ENCODE measurements at regions not wholly inside any gene's neighbourhood (a gene's known extent, or its start where the extent isn't known, plus 50 kb on each side); places are given as distances from the start of the nearest gene placed in this dataset.

DNA sequence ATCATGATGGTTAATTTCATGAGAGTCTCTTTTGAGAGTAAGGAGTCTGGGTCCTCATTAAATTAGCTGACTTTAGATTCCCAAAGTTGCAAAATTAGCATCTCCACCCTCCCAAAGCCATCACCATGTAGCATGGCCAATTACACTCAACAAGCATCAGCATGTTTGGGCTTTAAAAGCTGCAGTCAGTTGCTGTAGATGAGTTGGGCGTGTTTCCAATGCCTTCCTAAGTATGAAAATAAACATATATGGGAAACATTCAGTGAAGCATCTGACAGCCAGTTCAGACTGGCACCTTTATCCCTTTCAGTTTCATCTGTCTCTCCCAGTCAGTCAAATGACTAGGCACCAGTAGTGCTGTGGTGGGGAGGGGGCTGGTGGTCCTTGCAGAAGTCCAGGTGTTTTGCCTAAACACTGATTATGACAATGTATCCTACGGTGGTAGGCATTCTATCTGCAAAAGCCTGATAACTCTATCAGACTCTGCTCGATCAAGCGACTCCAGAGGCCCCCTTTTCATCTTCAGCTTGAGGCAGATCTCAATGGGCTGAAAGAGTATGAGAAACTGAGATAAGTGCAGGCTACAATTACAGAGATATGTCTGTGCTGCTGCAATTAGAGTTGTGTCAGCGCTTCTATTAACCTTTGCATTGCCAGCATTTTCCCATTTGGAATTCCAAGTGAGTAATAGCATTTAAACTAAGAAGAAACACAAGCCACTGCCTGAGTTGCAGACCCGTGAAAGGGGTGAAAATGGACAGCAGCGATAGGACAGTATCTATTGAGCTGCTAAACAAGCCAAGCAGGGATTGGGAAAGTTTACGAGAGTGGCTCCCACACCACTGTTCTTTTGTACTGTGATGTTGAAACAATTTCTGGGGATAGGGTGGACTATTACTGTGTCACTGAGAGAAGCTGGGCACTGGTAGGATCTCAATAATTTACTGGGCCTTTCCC lies 67.3 kb upstream of the SPOPL start:
- DNase-seq (ENCODE audit: low read depth), result no peak
- in situ Hi-C loops (cut with HindIII; ENCODE audit: low pct_unique_long_range_greater_than_20kb, low sequenced_read_pairs), result no loop called here

DNA sequence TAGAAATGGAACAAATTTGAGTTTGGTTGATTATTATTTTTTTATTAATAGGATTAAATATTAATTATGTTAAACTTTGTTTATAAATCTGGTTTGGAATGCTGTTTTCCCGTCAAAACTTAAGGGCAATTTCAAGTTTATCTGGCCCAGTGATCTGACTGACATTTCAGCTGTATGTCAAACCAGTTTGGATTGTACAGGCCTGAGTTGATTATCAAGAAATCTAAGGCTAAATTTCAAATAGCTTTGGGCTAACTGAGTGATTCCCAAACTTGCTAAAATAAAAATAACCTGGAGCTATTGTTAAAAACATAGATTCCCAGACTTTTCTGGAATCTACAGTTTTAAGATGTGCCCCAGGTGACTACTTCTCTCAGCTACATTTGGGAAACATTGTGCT lies 65.9 kb upstream of the SPOPL start:
- DNase-seq (ENCODE audit: low read depth), result no peak
- in situ Hi-C loops (cut with HindIII; ENCODE audit: low pct_unique_long_range_greater_than_20kb, low sequenced_read_pairs), result no loop called here

DNA sequence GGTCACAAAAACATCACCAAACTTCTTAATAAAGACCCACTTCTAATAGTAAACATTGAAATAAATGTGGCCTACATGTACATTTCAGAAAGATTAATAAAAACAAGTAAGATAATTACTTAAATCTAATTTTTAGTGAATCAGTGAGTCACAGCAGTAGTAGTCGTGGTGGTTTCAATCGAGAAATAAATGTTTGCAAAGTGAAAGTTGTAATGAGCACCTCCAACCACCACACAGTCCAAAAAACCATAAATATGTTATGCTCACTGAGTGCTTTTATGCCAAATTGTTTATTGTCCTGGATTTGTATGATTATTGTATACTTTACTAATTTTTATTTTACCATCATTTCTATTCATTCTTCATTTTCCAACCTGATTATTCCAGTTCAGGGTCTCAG lies 61.8 kb upstream of the SPOPL start:
- DNase-seq (ENCODE audit: low read depth), result no peak
- in situ Hi-C loops (cut with HindIII; ENCODE audit: low pct_unique_long_range_greater_than_20kb, low sequenced_read_pairs), result no loop called here

DNA sequence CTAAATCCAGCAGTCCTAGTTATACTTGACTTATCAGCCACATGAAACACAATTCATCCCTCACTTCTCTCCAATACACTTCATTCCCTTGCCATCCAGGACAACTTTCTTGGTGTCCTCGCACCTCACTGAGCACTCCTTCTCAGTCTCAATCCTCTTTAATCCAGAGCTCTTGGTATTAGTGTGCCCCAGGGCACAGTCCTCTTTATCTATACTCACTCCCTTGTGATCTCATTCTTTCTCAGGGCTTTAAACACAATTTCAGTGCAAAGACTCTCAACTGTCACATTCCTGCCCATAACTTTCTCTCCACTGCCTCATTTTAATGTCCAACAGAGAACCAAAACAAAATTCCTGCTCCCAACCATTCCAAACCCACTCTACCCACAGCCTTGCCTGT lies 60.8 kb upstream of the SPOPL start:
- in situ Hi-C loops (cut with HindIII; ENCODE audit: low pct_unique_long_range_greater_than_20kb, low sequenced_read_pairs), result no loop called here
- no peak for DNase-seq (ENCODE audit: low read depth)

DNA sequence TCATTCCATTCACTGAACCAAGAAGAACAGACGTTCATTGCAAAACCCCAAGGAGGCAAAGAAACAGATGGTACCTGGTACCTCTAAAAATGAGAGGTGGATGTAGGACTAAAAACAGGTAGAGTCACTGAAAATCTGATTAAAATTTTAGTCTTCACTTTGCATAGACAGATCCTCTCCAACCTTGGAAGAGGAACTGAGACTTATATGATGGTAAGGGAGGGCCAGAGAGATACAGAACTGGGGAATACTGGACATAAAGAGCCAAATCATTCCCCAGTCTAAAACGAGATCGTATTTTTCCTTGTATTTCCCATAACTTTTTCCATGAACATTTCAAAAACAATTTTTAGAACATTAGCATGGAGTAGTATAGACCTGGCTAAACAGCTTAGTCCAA lies 59.7 kb upstream of the SPOPL start:
- no peak for DNase-seq (ENCODE audit: low read depth)
- in situ Hi-C loops (cut with HindIII; ENCODE audit: low pct_unique_long_range_greater_than_20kb, low sequenced_read_pairs), result no loop called here

DNA sequence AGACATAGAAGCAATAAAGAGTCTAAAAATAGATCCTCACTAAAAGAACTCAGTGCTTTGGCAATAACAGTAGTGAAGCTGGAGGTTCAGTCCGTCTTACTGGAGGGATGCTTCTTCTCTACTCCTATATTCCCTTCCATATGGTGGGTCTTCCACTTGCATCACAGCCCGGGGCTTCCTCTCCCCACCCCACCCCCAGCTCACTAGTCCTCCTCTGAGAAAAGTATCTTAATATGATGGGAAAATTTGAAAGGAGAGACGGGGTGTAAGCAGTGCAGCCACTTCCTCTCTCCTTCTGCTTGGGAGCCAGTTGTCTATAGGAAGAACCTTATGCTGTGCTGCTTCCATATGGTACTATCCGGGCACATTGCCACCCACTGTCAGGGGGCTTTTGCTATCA lies 57.2 kb upstream of the SPOPL start:
- no peak for DNase-seq (ENCODE audit: low read depth)
- in situ Hi-C loops (cut with HindIII; ENCODE audit: low pct_unique_long_range_greater_than_20kb, low sequenced_read_pairs), result no loop called here

DNA sequence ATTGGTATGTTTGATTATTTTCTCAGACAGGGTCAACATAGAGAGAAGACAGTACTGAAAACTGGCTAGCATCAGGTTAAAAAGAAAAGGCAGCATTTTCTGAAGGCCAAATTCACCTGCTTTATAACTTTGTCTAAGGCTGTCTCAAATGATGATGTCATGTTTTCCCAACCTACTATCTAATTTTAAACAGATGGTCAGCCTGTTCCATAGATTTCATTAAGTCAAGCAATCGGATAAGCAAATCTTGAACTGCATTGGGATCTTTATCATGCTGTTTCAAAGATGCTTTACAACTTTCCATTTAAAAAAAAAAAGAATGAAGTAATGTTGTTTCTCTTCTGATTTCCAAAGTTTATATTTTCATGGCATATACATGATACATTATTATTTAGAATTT lies 56.3 kb upstream of the SPOPL start:
- in situ Hi-C loops (cut with HindIII; ENCODE audit: low pct_unique_long_range_greater_than_20kb, low sequenced_read_pairs), result no loop called here
- DNase-seq (ENCODE audit: low read depth), result no peak

DNA sequence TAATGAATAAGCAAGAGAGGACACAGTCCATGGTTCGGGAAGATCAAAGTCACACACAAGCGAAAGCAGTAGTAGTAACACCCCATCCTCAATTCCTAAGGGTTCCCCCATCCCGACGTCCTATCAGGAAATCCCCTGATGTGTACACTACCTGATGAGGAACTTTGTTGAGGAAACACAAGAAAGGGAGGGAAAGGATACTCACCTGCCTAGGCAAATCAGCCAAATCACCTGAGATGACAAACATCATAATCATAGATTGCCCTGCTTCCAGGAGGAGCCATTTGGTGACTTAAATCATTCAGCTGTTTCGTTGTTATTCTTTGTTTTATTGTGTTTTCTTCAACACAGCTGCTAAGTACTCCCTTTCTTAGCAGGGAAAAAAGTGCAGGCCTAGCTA lies 55.5 kb upstream of the SPOPL start:
- no peak for DNase-seq (ENCODE audit: low read depth)
- in situ Hi-C loops (cut with HindIII; ENCODE audit: low pct_unique_long_range_greater_than_20kb, low sequenced_read_pairs), result no loop called here

DNA sequence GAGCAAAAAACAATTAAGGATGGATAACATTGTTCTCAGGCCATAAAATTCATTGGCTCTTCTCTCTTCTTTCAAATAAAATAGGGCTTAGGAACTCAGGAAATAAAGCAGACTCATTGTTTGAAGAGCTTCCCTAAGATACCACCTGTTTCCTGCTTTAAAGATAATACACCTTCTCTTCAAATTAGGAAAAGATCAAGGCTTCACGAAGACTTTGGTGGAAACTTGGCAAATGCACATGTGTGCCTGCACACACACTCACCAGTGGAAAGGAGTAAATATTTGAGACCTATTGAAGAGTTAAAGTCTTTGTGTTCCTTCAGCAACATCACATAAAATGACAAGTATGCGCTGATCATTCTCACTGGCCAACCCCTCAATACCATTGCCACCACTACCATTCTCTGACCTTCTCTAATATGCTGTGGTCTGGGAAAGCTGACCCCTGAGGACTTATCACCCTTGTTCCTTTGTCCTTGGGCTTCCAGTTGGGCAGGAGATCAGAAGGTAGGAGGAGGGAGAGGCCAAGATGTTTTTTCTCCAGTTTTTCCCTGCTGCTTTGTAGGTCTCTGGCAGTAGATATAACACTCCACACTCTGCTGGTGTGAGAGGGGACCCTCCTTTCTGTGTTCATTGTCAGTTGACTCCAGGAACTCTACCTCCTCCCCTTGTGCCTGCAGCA lies 53.5 kb upstream of the SPOPL start:
- in situ Hi-C loops (cut with HindIII; ENCODE audit: low pct_unique_long_range_greater_than_20kb, low sequenced_read_pairs), result no loop called here
- DNase-seq (ENCODE audit: low read depth), result no peak
